Thyroid gland (tissue), 4 donors: ENCODE measurements at regions not wholly inside any gene's neighbourhood (a gene's known extent, or its start where the extent isn't known, plus 50 kb on each side); places are given as distances from the start of the nearest gene placed in this dataset.

Source experiments
- CTCF ChIP-seq, 6 experiments: fragments of 200-600 bp in 3 of 6; fragments of 450-650 bp in 3 of 6; sonication (generic) in 3 of 6; IDR thresholded peaks; one replicate each; pipeline ENCODE4 v1.5.1; 2016 to 2019; ENCODE audit warnings: antibody characterized with exemption in 6 of 6, mild to moderate bottlenecking in 2 of 6, inconsistent platforms in 1 of 6, moderate library complexity in 1 of 6
- POLR2A ChIP-seq, 2 donors: fragments of 450-650 bp; IDR thresholded peaks; one replicate each; pipeline ENCODE4 v1.6.1; 2017; ENCODE audit warnings: antibody characterized with exemption in 2 of 2, mild to moderate bottlenecking in 2 of 2, moderate library complexity in 1 of 2

GRCh38 chr11:130711193-130711592 is 205.1 kb downstream of the SNX19 start:
- TF ChIP-seq CTCF (IDR thresholded peaks at IDR 0.05) (no peak), POLR2A (IDR thresholded peaks at IDR 0.05) (no peak)
